Breast epithelium (tissue), 3 donors: ENCODE measurements at regions not wholly inside any gene's neighbourhood (a gene's known extent, or its start where the extent isn't known, plus 50 kb on each side); places are given as distances from the start of the nearest gene placed in this dataset.
"Not testable (repeated sequence)": the region's sequence is repeated elsewhere in the genome, so short reads cannot be mapped to it uniquely, and the experiment has no call there.

Experiments used
- CTCF ChIP-seq, 3 donors: fragments of 450-650 bp; IDR thresholded peaks; one replicate each; pipeline ENCODE4 v1.5.1; 2016 to 2017; ENCODE audit warnings: antibody characterized with exemption in 3 of 3, mild to moderate bottlenecking in 3 of 3, moderate library complexity in 3 of 3
- POLR2A ChIP-seq: fragments of 450-650 bp; IDR thresholded peaks from one replicate; pipeline ENCODE4 v1.6.1; 2016; ENCODE audit warnings: antibody characterized with exemption, mild to moderate bottlenecking, moderate library complexity
- POLR2AphosphoS5 ChIP-seq, 3 donors: sonication (generic); formaldehyde crosslinking; IDR thresholded peaks; one replicate each; pipeline ENCODE4 v1.6.1; 2017; ENCODE audit warnings: antibody characterized with exemption in 3 of 3

- not testable (repeated sequence) for TF ChIP-seq CTCF (IDR thresholded peaks at IDR 0.05); POLR2A; POLR2AphosphoS5 (IDR thresholded peaks at IDR 0.05)
Measured at GRCh38 chr1:230550945-230551344, 91.3 kb upstream of the COG2 start.
